Right lobe of liver (tissue), 6 donors: ENCODE measurements at regions not wholly inside any gene's neighbourhood (a gene's known extent, or its start where the extent isn't known, plus 50 kb on each side); places are given as distances from the start of the nearest gene placed in this dataset.

Experiments
- ATAC-seq, 4 donors: fragments of 200-7000 bp; cut with Tn5 transposase; one replicate each; pipeline ENCODE4 v1.9.1; 2020; ENCODE audit warnings: mild to moderate bottlenecking in 4 of 4, moderate library complexity in 4 of 4
- DNase-seq, 3 donors: peaks; one replicate each; pipeline ENCODE4 v3.0.0-alpha.2; 2020
- H3K27ac ChIP-seq, 3 donors: fragments of 200-600 bp; one replicate each; pipeline ENCODE4 v1.8.0; 2022
- H3K27me3 ChIP-seq, 2 donors: fragments of 200-600 bp; one replicate each; pipeline ENCODE4 v1.8.0; 2022
- H3K36me3 ChIP-seq, 4 donors: fragments of 200-600 bp; sonication (generic) in 1 of 4; one replicate each; pipeline versions ENCODE4 v1.5.1 to v1.8.0; 2017 to 2022; ENCODE audit warnings: control low read depth in 1 of 4
- H3K4me1 ChIP-seq, 4 donors: fragments of 200-600 bp; sonication (generic) in 1 of 4; one replicate each; pipeline versions ENCODE4 v1.5.1 to v1.8.0; 2017 to 2022; ENCODE audit warnings: control low read depth in 1 of 4
- H3K4me3 ChIP-seq, 3 donors: fragments of 200-600 bp; one replicate each; pipeline ENCODE4 v1.8.0; 2022
- H3K9me3 ChIP-seq, 4 donors: fragments of 200-600 bp; sonication (generic) in 1 of 4; one replicate each; pipeline versions ENCODE4 v1.5.1 to v1.8.0; 2017 to 2022; ENCODE audit warnings: control low read depth in 1 of 4
- POLR2A ChIP-seq: fragments of 450-650 bp; IDR thresholded peaks from one replicate; pipeline ENCODE4 v1.6.1; 2017; ENCODE audit warnings: antibody characterized with exemption, mild to moderate bottlenecking
- WGBS: methylation state at CpG from one replicate; pipeline ENCODE4 v1.1.6; 2018; ENCODE audit warnings: low coverage, low lambda C conversion rate; ENCODE audit not compliant: insufficient coverage; ENCODE audit errors: missing lambda C conversion rate; 5-methylcytosine and 5-hydroxymethylcytosine counted together
- intact Hi-C, 2 donors: fragments of 100-400 bp; cut with DNase I; formaldehyde crosslinking; loops; one replicate each; pipeline versions ENCODE4 v1.11.2 to v1.14.1; 2022
- TF ChIP-seq, protein P1 (sequence below), 4 donors: fragments of 200-600 bp in 3 of 4; fragments of 450-650 bp in 1 of 4; IDR thresholded peaks; one replicate each; pipeline versions ENCODE4 v1.5.1 to v1.8.0; 2016 to 2022; ENCODE audit warnings: antibody characterized with exemption in 4 of 4, mild to moderate bottlenecking in 2 of 4
- donor health status: DM: no; HTN: yes; CAD: no.
- donor health status: DM: no; HTN: no; CAD: no.
- donor health status: DM: no; HTN: no; CAD: no.
- donor health status: DM: no; HTN: yes; CAD: no.
- donor health status: DM: no; HTN: yes; CAD: no.

DNA sequence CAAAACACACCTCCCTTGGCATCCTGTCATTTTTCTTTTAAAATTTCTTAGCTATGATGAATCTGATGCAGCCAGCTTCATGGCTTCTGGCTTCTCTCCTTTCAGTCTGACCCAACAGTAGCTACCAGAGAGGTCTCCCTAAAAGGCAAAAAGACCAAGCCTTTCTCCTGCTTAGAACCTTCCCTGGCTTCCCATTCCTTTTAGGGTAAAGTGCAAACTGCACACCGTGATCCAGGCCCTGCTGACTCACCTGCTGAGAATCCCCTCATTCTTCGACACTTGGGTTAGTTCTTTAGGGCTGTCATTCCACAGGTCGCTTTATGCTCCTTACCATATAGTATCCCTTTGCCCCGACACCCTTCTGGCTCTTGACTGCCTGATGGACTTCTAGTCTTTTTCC is 362.4 kb downstream of the MIAT start:
- no peaks in the 10 kb centered on the region for H3K27me3 ChIP-seq

GRCh38 chr22:27022274-27022895 is 365.0 kb downstream of the MIAT start:
- Histone ChIP-seq H3K4me3 (no peak overlapping the region), H3K9me3 (no peaks in the 10 kb centered on the region), H3K36me3 (no peaks in the 10 kb centered on the region), H3K27me3 (no peaks in the 10 kb centered on the region), H3K4me1 (no peaks in the 10 kb centered on the region), H3K27ac (no peak overlapping the region)
- intact Hi-C loops: no loop called here
- 78% methylated on average over 8 of the region's 8 CpGs for WGBS
- TF ChIP-seq, protein P1, sequence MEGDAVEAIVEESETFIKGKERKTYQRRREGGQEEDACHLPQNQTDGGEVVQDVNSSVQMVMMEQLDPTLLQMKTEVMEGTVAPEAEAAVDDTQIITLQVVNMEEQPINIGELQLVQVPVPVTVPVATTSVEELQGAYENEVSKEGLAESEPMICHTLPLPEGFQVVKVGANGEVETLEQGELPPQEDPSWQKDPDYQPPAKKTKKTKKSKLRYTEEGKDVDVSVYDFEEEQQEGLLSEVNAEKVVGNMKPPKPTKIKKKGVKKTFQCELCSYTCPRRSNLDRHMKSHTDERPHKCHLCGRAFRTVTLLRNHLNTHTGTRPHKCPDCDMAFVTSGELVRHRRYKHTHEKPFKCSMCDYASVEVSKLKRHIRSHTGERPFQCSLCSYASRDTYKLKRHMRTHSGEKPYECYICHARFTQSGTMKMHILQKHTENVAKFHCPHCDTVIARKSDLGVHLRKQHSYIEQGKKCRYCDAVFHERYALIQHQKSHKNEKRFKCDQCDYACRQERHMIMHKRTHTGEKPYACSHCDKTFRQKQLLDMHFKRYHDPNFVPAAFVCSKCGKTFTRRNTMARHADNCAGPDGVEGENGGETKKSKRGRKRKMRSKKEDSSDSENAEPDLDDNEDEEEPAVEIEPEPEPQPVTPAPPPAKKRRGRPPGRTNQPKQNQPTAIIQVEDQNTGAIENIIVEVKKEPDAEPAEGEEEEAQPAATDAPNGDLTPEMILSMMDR (IDR thresholded peaks at IDR 0.05): no peak
- TF ChIP-seq POLR2A: no peak
- ATAC-seq (no peak), DNase-seq (no peak)

More for the DNA sequence above, 362.4 kb downstream of the MIAT start:
- H3K4me1 ChIP-seq: no peaks in the 10 kb centered on the region
- DNase-seq (no peak), ATAC-seq (no peak)
- H3K36me3 ChIP-seq: no peaks in the 10 kb centered on the region
- H3K4me3 ChIP-seq: no peak overlapping the region
- WGBS: 42% methylated on average over 4 of the region's 4 CpGs
- H3K9me3 ChIP-seq: no peaks in the 10 kb centered on the region
- H3K27ac ChIP-seq: no peak overlapping the region
- TF ChIP-seq, protein P1 (IDR thresholded peaks at IDR 0.05): no peak
- TF ChIP-seq POLR2A: no peak
- intact Hi-C loops: no loop called here

DNA sequence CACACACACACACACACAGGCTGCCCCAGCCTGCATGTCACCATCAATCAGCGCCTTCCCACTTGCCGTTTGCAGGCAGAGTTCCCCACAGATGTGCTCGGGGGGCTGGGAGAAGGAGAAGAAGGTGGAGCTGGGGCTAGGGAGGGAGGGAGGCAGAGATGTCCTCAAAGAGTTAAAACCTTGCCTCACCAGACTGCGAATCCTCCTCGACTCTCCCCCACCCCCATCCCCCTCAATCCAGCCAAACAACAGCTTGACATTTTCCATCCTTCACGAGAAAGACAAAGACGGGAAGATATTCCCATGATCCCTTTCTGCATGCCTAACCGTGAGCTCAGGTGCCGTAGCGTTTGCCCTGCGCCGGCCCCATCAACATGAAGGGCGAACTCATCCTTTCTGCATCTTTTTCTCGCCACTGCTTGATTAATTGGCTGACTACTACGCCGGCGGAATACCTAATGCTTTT is 365.5 kb downstream of the MIAT start:
- no peak overlapping the region for H3K27ac ChIP-seq
- DNase-seq: no peak
- no peaks in the 10 kb centered on the region for H3K27me3 ChIP-seq
- no peaks in the 10 kb centered on the region for H3K36me3 ChIP-seq
- intact Hi-C loops: no loop called here
- 30% methylated on average over 13 of the region's 17 CpGs for WGBS
- TF ChIP-seq POLR2A: no peak
- TF ChIP-seq, protein P1 (IDR thresholded peaks at IDR 0.05): no peak
- ATAC-seq: no peak
- H3K4me3 ChIP-seq: no peak overlapping the region
- no peaks in the 10 kb centered on the region for H3K9me3 ChIP-seq
- no peaks in the 10 kb centered on the region for H3K4me1 ChIP-seq

GRCh38 chr22:27023591-27023990 is 366.2 kb downstream of the MIAT start:
- no peak for DNase-seq
- H3K27ac ChIP-seq: no peak overlapping the region
- WGBS: 0% methylated on average over 1 of the region's 1 CpG
- ATAC-seq: no peak
- H3K27me3 ChIP-seq: no peaks in the 10 kb centered on the region
- no peaks in the 10 kb centered on the region for H3K36me3 ChIP-seq
- no peak for TF ChIP-seq POLR2A
- TF ChIP-seq, protein P1 (IDR thresholded peaks at IDR 0.05): no peak
- no peaks in the 10 kb centered on the region for H3K9me3 ChIP-seq
- intact Hi-C loops: no loop called here
- no peak overlapping the region for H3K4me3 ChIP-seq
- H3K4me1 ChIP-seq: no peaks in the 10 kb centered on the region
